HepG2 (cell line): ENCODE measurements at regions not wholly inside any gene's neighbourhood (a gene's known extent, or its start where the extent isn't known, plus 50 kb on each side); places are given as distances from the start of the nearest gene placed in this dataset.

Experiments
- ATAC-seq: fragments of 200-7000 bp; cut with Tn5 transposase; 3 replicates; pipeline ENCODE4 v1.9.1; 2020; ENCODE audit warnings: mild to moderate bottlenecking, moderate library complexity
- BruUV-seq: library from RNA; stranded (reverse); fragments of 400-500 nt; replicated peaks from 2 replicates; lab custom pipeline; 2021; lab: Mats Ljungman, UMichigan
- CTCF ChIA-PET: fragments of 300-600 bp; formaldehyde crosslinking; extraction: SDS; loops from one replicate; lab custom pipeline; 2021; ENCODE audit warnings: low total read pairs, inconsistent platforms, low intra/inter-chr PET ratio; lab: Yijun Ruan, JAX
- POLR2A ChIA-PET: fragments of 350-600 bp; sonication (Branson Sonifier 250); formaldehyde crosslinking; loops from one replicate; lab custom pipeline; 2020; ENCODE audit warnings: antibody characterized with exemption, inconsistent platforms; lab: Yijun Ruan, JAX
- DNase-seq: peaks from one replicate; pipeline ENCODE4 v3.0.0-alpha.2; 2015; ENCODE audit warnings: low spot score
- FAIRE-seq: peaks from 3 replicates; lab custom pipeline; 2011; peaks lifted over from hg19 to GRCh38; lab: Jason Lieb, UNC
- H2AFZ ChIP-seq: one replicate; pipeline ENCODE4 v1.6.1; 2011; ENCODE audit warnings: low read length, inconsistent platforms
- H3K27ac ChIP-seq: fragments of 300-600 bp; 3 replicates; pipeline ENCODE4 v1.8.0; 2011; ENCODE audit warnings: mixed run types, mild to moderate bottlenecking, mixed read lengths, low read length, inconsistent platforms; ENCODE audit not compliant: insufficient read depth; ENCODE audit errors: extremely low read length
- H3K27me3 ChIP-seq, 2 experiments: fragments of 200-600 bp in 1 of 2; 2 replicates in 1 of 2; 3 replicates in 1 of 2; pipeline versions ENCODE4 v1.6.0 to v1.8.0; 2011; ENCODE audit warnings: low read length in 2 of 2, mild to moderate bottlenecking in 2 of 2, moderate library complexity in 2 of 2, inconsistent platforms in 1 of 2; ENCODE audit not compliant: insufficient read depth in 2 of 2, control insufficient read depth in 1 of 2
- H3K36me3 ChIP-seq, 2 experiments: fragments of 200-600 bp in 1 of 2; replicated peaks in 1 of 2; 2 replicates in 1 of 2; 3 replicates in 1 of 2; pipeline versions ENCODE4 v1.5.1 to v1.8.0; 2011; ENCODE audit warnings: low read length in 2 of 2, inconsistent platforms in 1 of 2; ENCODE audit not compliant: insufficient read depth in 2 of 2, control insufficient read depth in 1 of 2
- H3K4me1 ChIP-seq: 2 replicates; pipeline ENCODE4 v1.5.1; 2012; ENCODE audit warnings: low read length, inconsistent platforms; ENCODE audit not compliant: insufficient read depth
- H3K4me2 ChIP-seq: 2 replicates; pipeline ENCODE4 v1.6.0; 2011; ENCODE audit warnings: low read depth, low read length, inconsistent platforms
- H3K4me3 ChIP-seq, 3 experiments: fragments of 200-600 bp in 1 of 3; sonication (generic), shearing (Covaris generic) in 1 of 3; replicated peaks in 1 of 3; 2 replicates each; pipeline ENCODE4 v1.5.1; 2011 to 2016; ENCODE audit warnings: low read length in 3 of 3, inconsistent platforms in 2 of 3, low read depth in 2 of 3, mild to moderate bottlenecking in 2 of 3, control low read depth in 1 of 3, mixed read lengths in 1 of 3; ENCODE audit not compliant: insufficient read depth in 1 of 3
- H3K79me2 ChIP-seq: one replicate; pipeline ENCODE4 v1.6.1; 2011; ENCODE audit warnings: low read length, inconsistent platforms; ENCODE audit not compliant: insufficient read depth
- H3K9ac ChIP-seq: 2 replicates; pipeline ENCODE4 v1.6.0; 2011; ENCODE audit warnings: mild to moderate bottlenecking, low read depth, low read length, inconsistent platforms; ENCODE audit not compliant: insufficient read depth
- H3K9me3 ChIP-seq: 2 replicates; pipeline ENCODE4 v1.5.1; 2012; ENCODE audit warnings: mild to moderate bottlenecking, low read length
- H4K20me1 ChIP-seq: 2 replicates; pipeline ENCODE4 v1.6.0; 2011; ENCODE audit warnings: inconsistent platforms, mild to moderate bottlenecking, low read length, moderate library complexity; ENCODE audit not compliant: insufficient read depth
- CBX2 ChIP-seq, 2 experiments: fragments of 200-600 bp in 1 of 2; sonication (generic); formaldehyde crosslinking in 1 of 2; IDR thresholded peaks; 2 replicates each; pipeline versions ENCODE4 v1.7.0 to v1.8.1; 2018 to 2022; ENCODE audit warnings: low read depth in 2 of 2, low read length in 1 of 2, mild to moderate bottlenecking in 1 of 2, missing genetic modification reagents in 1 of 2
- CC2D1A ChIP-seq: sonication (generic); formaldehyde crosslinking; IDR thresholded peaks from 2 replicates; pipeline ENCODE4 v1.8.1; 2023; ENCODE audit warnings: mild to moderate bottlenecking, missing genetic modification reagents
- EHMT2 ChIP-seq: fragments of 200-600 bp; sonication (generic); IDR thresholded peaks from 2 replicates; pipeline ENCODE4 v1.7.0; 2017; ENCODE audit warnings: antibody characterized with exemption, low read depth, low read length, borderline replicate concordance
- SOX13 ChIP-seq, 3 experiments: fragments of 450-650 bp in 1 of 3; sonication (generic) in 1 of 3; formaldehyde crosslinking in 1 of 3; IDR thresholded peaks in 2 of 3; conservative IDR thresholded peaks in 1 of 3; 2 replicates each; pipeline versions ENCODE4 v1.5.0 to v1.6.1; 2016 to 2020; ENCODE audit warnings: antibody characterized with exemption in 1 of 3, mild to moderate bottlenecking in 1 of 3, missing compliant biosample characterization in 1 of 3, missing genetic modification reagents in 1 of 3, moderate library complexity in 1 of 3
- ZBTB7B ChIP-seq: sonication (generic); formaldehyde crosslinking; IDR thresholded peaks from 2 replicates; pipeline ENCODE4 v1.4.0; 2020; ENCODE audit warnings: missing genetic modification reagents
- ZKSCAN1 ChIP-seq: fragments of 150-350 bp; IDR thresholded peaks from 2 replicates; pipeline ENCODE4 v1.6.1; 2014; ENCODE audit warnings: low read length
- ZNF138 ChIP-seq: sonication (generic); formaldehyde crosslinking; IDR thresholded peaks from 2 replicates; pipeline ENCODE4 v1.5.0; 2020; ENCODE audit warnings: mild to moderate bottlenecking, low read depth, missing genetic modification reagents
- ZNF451 ChIP-seq: sonication (generic); formaldehyde crosslinking; IDR thresholded peaks from 2 replicates; pipeline ENCODE4 v1.5.0; 2020; ENCODE audit warnings: mild to moderate bottlenecking, missing genetic modification reagents
- ZNF781 ChIP-seq: sonication (generic); formaldehyde crosslinking; IDR thresholded peaks from 2 replicates; pipeline ENCODE4 v1.5.1; 2020; ENCODE audit warnings: borderline replicate concordance, mild to moderate bottlenecking, missing genetic modification reagents; ENCODE audit errors: not compliant biosample characterization
- ZNF784 ChIP-seq: sonication (generic); formaldehyde crosslinking; IDR thresholded peaks from 2 replicates; pipeline ENCODE4 v1.5.1; 2020; ENCODE audit warnings: missing genetic modification reagents, mild to moderate bottlenecking, borderline replicate concordance
- WGBS: methylation state at CpG from one replicate; pipeline ENCODE4 v1.1.6; 2017; ENCODE audit warnings: low lambda C conversion rate; 5-methylcytosine and 5-hydroxymethylcytosine counted together
- in situ Hi-C: cut with HindIII; loops from 2 replicates; pipeline ENCODE4 v1.10.0; 2017; ENCODE audit warnings: low pct_unique_long_range_greater_than_20kb; ENCODE audit not compliant: extremely low pct_ligation_motif_present
- intact Hi-C: fragments of 100-400 bp; cut with micrococcal nuclease; formaldehyde crosslinking; loops from one replicate; pipeline ENCODE4 v1.10.0; 2022; ENCODE audit not compliant: unreplicated experiment
- TF ChIP-seq, protein P1 (sequence below): IDR thresholded peaks from 2 replicates; pipeline ENCODE4 v1.6.1; 2016; ENCODE audit warnings: low read depth
- TF ChIP-seq, protein P2 (sequence below): sonication (generic); formaldehyde crosslinking; IDR thresholded peaks from 2 replicates; pipeline ENCODE4 v1.4.0; 2020; ENCODE audit warnings: missing genetic modification reagents, mild to moderate bottlenecking, borderline replicate concordance

DNA sequence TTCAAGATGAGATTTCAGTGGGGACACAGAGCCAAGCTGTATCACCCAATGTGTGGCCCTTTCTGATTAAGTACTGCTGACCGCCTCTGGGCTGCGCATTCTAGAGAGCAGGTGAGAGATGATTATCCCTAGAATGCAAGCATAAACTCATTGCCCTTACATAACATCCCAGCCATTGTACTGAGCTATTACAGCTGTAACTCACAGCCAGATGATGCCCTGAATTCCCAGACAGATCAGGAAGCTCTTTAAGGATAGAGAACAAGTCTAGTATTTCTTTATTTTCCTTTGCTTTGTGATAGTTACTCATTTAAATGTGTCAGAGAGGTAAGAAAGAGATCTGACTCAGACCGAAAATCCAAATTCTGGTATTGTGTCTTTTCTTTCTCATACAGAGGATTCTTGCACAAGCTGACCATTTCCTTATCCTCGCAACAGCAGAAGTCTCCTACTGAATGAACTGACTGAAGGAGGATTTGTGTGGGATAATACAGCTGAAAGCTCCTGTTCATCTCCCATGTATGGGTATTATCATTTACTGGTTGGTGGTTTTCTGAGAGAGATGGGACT, 58.4 kb downstream of the ZNF22 start:
- H3K9ac ChIP-seq = no peak overlapping the region
- no peaks in the 10 kb centered on the region; a peak in 1 of 5 replicates for H3K27me3 ChIP-seq
- no peak overlapping the region for H3K4me2 ChIP-seq
- FAIRE-seq (no peak), DNase-seq (no peak), ATAC-seq (no peak)
- intact Hi-C loops = no loop called here
- POLR2A ChIA-PET = no interaction called here
- no peaks in the 10 kb centered on the region for H3K36me3 ChIP-seq
- CTCF ChIA-PET = no interaction called here
- no peaks in the 10 kb centered on the region for H4K20me1 ChIP-seq
- WGBS = 24% methylated on average over 4 of the region's 4 CpGs
- no peak overlapping the region for H3K4me3 ChIP-seq
- no peak overlapping the region for H3K27ac ChIP-seq
- H3K9me3 ChIP-seq = no peaks in the 10 kb centered on the region
- TF ChIP-seq ZBTB7B (CRISPR knock-in tag) = no peak
- no peak for TF ChIP-seq ZKSCAN1
- TF ChIP-seq ZNF781 = no peak
- TF ChIP-seq, protein P1, sequence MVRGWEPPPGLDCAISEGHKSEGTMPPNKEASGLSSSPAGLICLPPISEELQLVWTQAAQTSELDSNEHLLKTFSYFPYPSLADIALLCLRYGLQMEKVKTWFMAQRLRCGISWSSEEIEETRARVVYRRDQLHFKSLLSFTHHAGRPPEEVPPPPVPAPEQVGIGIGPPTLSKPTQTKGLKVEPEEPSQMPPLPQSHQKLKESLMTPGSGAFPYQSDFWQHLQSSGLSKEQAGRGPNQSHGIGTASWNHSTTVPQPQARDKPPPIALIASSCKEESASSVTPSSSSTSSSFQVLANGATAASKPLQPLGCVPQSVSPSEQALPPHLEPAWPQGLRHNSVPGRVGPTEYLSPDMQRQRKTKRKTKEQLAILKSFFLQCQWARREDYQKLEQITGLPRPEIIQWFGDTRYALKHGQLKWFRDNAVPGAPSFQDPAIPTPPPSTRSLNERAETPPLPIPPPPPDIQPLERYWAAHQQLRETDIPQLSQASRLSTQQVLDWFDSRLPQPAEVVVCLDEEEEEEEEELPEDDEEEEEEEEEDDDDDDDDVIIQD (CRISPR knock-in tag) = no peak
- TF ChIP-seq, protein P2, sequence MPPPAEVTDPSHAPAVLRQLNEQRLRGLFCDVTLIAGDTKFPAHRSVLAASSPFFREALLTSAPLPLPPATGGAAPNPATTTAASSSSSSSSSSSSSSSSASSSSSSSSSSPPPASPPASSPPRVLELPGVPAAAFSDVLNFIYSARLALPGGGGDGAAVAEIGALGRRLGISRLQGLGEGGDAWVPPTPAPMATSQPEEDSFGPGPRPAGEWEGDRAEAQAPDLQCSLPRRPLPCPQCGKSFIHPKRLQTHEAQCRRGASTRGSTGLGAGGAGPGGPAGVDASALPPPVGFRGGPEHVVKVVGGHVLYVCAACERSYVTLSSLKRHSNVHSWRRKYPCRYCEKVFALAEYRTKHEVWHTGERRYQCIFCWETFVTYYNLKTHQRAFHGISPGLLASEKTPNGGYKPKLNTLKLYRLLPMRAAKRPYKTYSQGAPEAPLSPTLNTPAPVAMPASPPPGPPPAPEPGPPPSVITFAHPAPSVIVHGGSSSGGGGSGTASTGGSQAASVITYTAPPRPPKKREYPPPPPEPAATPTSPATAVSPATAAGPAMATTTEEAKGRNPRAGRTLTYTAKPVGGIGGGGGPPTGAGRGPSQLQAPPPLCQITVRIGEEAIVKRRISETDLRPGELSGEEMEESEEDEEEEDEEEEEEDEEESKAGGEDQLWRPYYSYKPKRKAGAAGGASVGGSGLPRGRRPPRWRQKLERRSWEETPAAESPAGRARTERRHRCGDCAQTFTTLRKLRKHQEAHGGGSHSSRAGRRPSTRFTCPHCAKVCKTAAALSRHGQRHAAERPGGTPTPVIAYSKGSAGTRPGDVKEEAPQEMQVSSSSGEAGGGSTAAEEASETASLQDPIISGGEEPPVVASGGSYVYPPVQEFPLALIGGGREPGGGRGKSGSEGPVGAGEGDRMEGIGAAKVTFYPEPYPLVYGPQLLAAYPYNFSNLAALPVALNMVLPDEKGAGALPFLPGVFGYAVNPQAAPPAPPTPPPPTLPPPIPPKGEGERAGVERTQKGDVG (CRISPR knock-in tag) = no peak
- TF ChIP-seq CC2D1A (CRISPR knock-in tag) = no peak
- TF ChIP-seq EHMT2 = no peak
- no peak for TF ChIP-seq ZNF138
- TF ChIP-seq SOX13 (IDR thresholded peaks at IDR 0.05) = no peak
- TF ChIP-seq SOX13 (CRISPR knock-in tag; conservative IDR thresholded peaks at IDR 0.05 in 1 of 2, IDR thresholded peaks at IDR 0.05 in 1 of 2) = no peak
- TF ChIP-seq ZNF784 (CRISPR knock-in tag) = no peak
- TF ChIP-seq CBX2 (IDR thresholded peaks at IDR 0.05; ENCODE audit: low read depth, low read length) = no peak
- TF ChIP-seq CBX2 (CRISPR knock-in tag; IDR thresholded peaks at IDR 0.05; ENCODE audit: low read depth) = no peak
- no peak for TF ChIP-seq ZNF451 (CRISPR knock-in tag)
- H2AFZ ChIP-seq = no peak overlapping the region
- H3K79me2 ChIP-seq = no peaks in the 10 kb centered on the region
- H3K4me1 ChIP-seq = no peaks in the 10 kb centered on the region
- BruUV-seq = no TSS peak
- in situ Hi-C loops = no loop called here
